ENCODE measurements at regions not wholly inside any gene's neighbourhood (a gene's known extent, or its start where the extent isn't known, plus 50 kb on each side); places are given as distances from the start of the nearest gene placed in this dataset.

DNA sequence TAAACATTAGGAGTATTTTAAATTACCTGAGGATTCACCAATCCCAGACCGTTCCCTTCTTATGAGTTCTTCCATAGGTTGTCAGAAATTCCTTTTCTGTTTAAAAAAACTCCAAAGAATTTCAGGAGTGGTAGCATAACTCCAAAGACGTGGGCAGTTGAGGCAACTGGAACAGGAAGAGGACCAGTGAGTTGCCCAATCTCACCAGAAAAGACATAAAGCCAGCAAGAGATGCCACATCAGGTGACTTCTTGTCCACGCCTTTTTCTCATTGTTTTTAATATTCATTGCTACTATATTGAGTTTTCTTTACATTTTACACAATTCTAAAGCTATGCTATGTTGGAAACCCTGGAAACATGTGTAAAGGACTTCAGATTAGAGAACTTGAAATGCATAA is 88.1 kb upstream of the JAK1 start:
- no peak overlapping the region for H3K27ac ChIP-seq
- H3K4me1 ChIP-seq (replicated peaks; ENCODE audit: insufficient read depth), result no peaks in the 10 kb centered on the region
- CTCF ChIA-PET, result no interaction called here
- TF ChIP-seq, protein P1, sequence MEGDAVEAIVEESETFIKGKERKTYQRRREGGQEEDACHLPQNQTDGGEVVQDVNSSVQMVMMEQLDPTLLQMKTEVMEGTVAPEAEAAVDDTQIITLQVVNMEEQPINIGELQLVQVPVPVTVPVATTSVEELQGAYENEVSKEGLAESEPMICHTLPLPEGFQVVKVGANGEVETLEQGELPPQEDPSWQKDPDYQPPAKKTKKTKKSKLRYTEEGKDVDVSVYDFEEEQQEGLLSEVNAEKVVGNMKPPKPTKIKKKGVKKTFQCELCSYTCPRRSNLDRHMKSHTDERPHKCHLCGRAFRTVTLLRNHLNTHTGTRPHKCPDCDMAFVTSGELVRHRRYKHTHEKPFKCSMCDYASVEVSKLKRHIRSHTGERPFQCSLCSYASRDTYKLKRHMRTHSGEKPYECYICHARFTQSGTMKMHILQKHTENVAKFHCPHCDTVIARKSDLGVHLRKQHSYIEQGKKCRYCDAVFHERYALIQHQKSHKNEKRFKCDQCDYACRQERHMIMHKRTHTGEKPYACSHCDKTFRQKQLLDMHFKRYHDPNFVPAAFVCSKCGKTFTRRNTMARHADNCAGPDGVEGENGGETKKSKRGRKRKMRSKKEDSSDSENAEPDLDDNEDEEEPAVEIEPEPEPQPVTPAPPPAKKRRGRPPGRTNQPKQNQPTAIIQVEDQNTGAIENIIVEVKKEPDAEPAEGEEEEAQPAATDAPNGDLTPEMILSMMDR (conservative IDR thresholded peaks at IDR 0.05), result no peak
- TF ChIP-seq EZH2 (IDR thresholded peaks at IDR 0.05; ENCODE audit: low read depth), result no peak
- no peaks in the 10 kb centered on the region for H3F3A ChIP-seq (ENCODE audit: insufficient read depth, low read depth)
- H2AFZ ChIP-seq, result no peak overlapping the region
- H3K79me2 ChIP-seq (ENCODE audit: low read depth), result no peaks in the 10 kb centered on the region
- H4K20me1 ChIP-seq (ENCODE audit: insufficient read depth), result no peaks in the 10 kb centered on the region; the same call in 1 of the 2 replicates
- no peaks in the 10 kb centered on the region for H3K27me3 ChIP-seq (ENCODE audit: insufficient read depth, low read depth)
- no peaks in the 10 kb centered on the region for H3K9me3 ChIP-seq (ENCODE audit: insufficient read depth, low read depth)
- H3K4me3 ChIP-seq, result no peak overlapping the region
- no TSS peak for BruUV-seq (replicated peaks)
- intact Hi-C loops (cut with micrococcal nuclease; ENCODE audit: unreplicated experiment), result no loop called here
- no peaks in the 10 kb centered on the region for H3K36me3 ChIP-seq (ENCODE audit: low read depth)
- POLR2A ChIA-PET (ENCODE audit: unreplicated experiment), result no interaction called here
- no peak for DNase-seq
- H3K9me2 ChIP-seq (ENCODE audit: insufficient read depth), result no peaks in the 10 kb centered on the region
- no peak overlapping the region for H3K4me2 ChIP-seq

DNA sequence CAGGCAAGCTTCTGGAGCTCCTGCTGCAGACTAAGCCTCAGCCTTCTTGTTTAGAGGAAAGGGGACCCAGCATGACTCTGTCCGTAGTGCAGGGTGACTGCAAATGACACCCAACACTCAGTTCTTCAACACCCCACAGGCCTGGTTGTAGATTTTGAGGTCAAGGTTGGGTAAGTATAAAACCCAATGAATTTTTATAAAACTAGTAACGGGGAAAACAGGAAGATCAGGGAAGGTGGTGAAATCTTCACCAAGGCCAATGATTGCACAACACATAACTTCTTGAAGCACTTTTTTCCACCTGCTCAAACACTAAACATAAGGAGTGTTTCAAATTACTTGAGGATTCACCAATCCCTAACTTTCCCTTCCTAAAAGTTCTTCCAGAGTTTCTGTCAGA is 89.4 kb upstream of the JAK1 start:
- Histone ChIP-seq H3K36me3 (ENCODE audit: low read depth) (no peaks in the 10 kb centered on the region), H3K9me2 (ENCODE audit: insufficient read depth) (no peaks in the 10 kb centered on the region), H3K9me3 (ENCODE audit: insufficient read depth, low read depth) (no peaks in the 10 kb centered on the region), H3K27me3 (ENCODE audit: insufficient read depth, low read depth) (no peaks in the 10 kb centered on the region), H4K20me1 (ENCODE audit: insufficient read depth) (peaks cover 4% of the 10 kb centered on the region; the same call in 1 of the 2 replicates), H2AFZ (no peak overlapping the region), H3K27ac (no peak overlapping the region), H3K4me3 (no peak overlapping the region), H3K4me1 (replicated peaks; ENCODE audit: insufficient read depth) (no peaks in the 10 kb centered on the region), H3K4me2 (no peak overlapping the region), H3K79me2 (ENCODE audit: low read depth) (no peaks in the 10 kb centered on the region), H3F3A (ENCODE audit: insufficient read depth, low read depth) (no peaks in the 10 kb centered on the region)
- no peak for DNase-seq
- intact Hi-C loops (cut with micrococcal nuclease; ENCODE audit: unreplicated experiment), result no loop called here
- no TSS peak for BruUV-seq (replicated peaks)
- POLR2A ChIA-PET (ENCODE audit: unreplicated experiment), result interaction anchor here (0.6 kb wide), 1 partner anchor 91 kb away, joined by 3 read pairs; no protein-coding TSS in a partner anchor
- no peak for TF ChIP-seq EZH2 (IDR thresholded peaks at IDR 0.05; ENCODE audit: low read depth)
- CTCF ChIA-PET, result no interaction called here

DNA sequence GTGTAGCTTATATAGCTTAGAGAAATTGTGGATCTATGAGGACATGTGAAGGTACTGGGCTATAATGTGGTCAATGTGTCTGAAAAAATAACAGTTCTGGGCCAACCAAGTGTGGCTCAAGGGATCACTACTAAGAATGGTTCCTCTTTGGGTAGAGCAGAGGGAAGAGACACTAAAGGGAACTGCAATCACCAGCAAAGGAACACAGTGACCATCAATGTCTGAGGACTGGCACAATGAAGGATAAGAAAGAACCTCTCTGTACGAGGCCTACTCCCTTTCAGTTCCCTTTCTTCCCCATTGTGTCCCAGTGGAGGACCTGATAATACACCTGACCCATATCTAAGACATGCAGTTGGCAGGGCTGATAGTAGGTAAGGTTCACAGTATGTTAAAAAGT is 89.9 kb upstream of the JAK1 start:
- ChIA-PET CTCF (no interaction called here), POLR2A (ENCODE audit: unreplicated experiment) (interaction anchor here (0.6 kb wide), 1 partner anchor 91 kb away, joined by 3 read pairs; no protein-coding TSS in a partner anchor)
- Histone ChIP-seq H3K4me3 (no peak overlapping the region), H3K27me3 (ENCODE audit: insufficient read depth, low read depth) (no peaks in the 10 kb centered on the region), H3K9me2 (ENCODE audit: insufficient read depth) (no peaks in the 10 kb centered on the region), H3K27ac (no peak overlapping the region), H3F3A (ENCODE audit: insufficient read depth, low read depth) (no peaks in the 10 kb centered on the region), H3K4me2 (no peak overlapping the region), H2AFZ (no peak overlapping the region), H3K79me2 (ENCODE audit: low read depth) (no peaks in the 10 kb centered on the region), H3K4me1 (replicated peaks; ENCODE audit: insufficient read depth) (no peaks in the 10 kb centered on the region), H4K20me1 (ENCODE audit: insufficient read depth) (peaks cover 7% of the 10 kb centered on the region; the same call in 1 of the 2 replicates), H3K9me3 (ENCODE audit: insufficient read depth, low read depth) (no peaks in the 10 kb centered on the region), H3K36me3 (ENCODE audit: low read depth) (no peaks in the 10 kb centered on the region)
- intact Hi-C loops (cut with micrococcal nuclease; ENCODE audit: unreplicated experiment), result no loop called here
- BruUV-seq (replicated peaks), result no TSS peak
- TF ChIP-seq, protein P1 (conservative IDR thresholded peaks at IDR 0.05), result no peak
- TF ChIP-seq EZH2 (IDR thresholded peaks at IDR 0.05; ENCODE audit: low read depth), result no peak
- no peak for DNase-seq

DNA sequence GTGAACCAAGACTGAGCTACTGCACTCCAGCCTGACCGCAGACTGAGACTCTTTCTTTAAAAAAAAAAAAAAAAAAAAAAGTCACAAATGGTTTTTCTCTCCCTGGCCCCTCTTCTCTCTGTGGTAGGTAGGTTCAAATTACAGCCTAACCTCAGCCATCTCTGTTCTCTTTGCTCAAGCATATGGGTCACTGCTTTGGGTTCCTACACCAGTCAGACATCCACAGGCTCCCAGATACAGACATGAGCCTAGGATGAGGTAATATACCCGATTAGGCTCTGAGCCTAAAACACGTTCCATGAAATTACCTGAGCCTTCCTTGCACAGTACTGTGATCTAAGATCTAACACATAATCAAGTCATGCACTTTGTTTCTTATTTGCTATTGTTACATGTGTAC is 90.5 kb upstream of the JAK1 start:
- TF ChIP-seq EZH2 (IDR thresholded peaks at IDR 0.05; ENCODE audit: low read depth), result no peak
- TF ChIP-seq, protein P1 (conservative IDR thresholded peaks at IDR 0.05), result no peak
- Histone ChIP-seq H2AFZ (no peak overlapping the region), H4K20me1 (ENCODE audit: insufficient read depth) (peaks cover 7% of the 10 kb centered on the region; the same call in 1 of the 2 replicates), H3K27me3 (ENCODE audit: insufficient read depth, low read depth) (no peaks in the 10 kb centered on the region), H3K9me2 (ENCODE audit: insufficient read depth) (no peaks in the 10 kb centered on the region), H3K9me3 (ENCODE audit: insufficient read depth, low read depth) (no peaks in the 10 kb centered on the region), H3K4me1 (replicated peaks; ENCODE audit: insufficient read depth) (no peaks in the 10 kb centered on the region), H3K4me2 (no peak overlapping the region), H3K27ac (no peak overlapping the region), H3K36me3 (ENCODE audit: low read depth) (no peaks in the 10 kb centered on the region), H3K4me3 (no peak overlapping the region), H3K79me2 (ENCODE audit: low read depth) (no peaks in the 10 kb centered on the region), H3F3A (ENCODE audit: insufficient read depth, low read depth) (no peaks in the 10 kb centered on the region)
- intact Hi-C loops (cut with micrococcal nuclease; ENCODE audit: unreplicated experiment), result no loop called here
- ChIA-PET CTCF (no interaction called here), POLR2A (ENCODE audit: unreplicated experiment) (interaction anchor here (0.6 kb wide), 1 partner anchor 1394 kb away, joined by 4 read pairs; no protein-coding TSS in a partner anchor)
- no peak for DNase-seq
- no TSS peak for BruUV-seq (replicated peaks)

All from PC-9 (cell line).